Fibroblast of skin of right biceps (primary cell): ENCODE measurements at regions not wholly inside any gene's neighbourhood (a gene's known extent, or its start where the extent isn't known, plus 50 kb on each side); places are given as distances from the start of the nearest gene placed in this dataset.

Experiments
- DNase-seq: peaks from one replicate; pipeline ENCODE4 v3.0.0-alpha.2; 2013

DNA sequence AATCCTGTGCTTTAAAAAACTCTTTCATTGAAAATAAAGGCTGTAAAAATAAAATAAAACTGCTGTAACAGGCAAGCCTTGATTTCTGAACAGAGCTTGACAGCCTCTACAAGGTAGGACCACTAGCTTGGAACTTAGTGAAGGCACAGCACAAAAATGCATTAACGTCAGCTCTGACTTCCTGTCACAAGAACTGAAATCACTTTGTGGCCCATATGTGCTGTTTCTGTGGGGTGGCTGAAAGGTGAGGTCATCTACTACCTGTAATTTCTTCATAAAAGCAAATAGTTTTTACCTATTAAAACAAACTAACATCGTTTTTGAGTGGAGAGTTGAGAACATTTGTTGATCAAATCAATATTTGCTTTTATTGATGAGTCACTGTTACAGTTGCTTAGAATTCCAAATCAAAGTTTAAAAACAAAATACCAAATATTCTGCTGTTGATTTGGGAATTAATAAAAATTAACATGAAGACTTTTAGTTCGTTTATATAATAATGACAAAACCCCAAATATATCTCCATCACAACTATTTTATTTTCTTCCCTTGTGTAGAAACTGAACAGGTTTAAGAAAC, 1034.1 kb downstream of the MCTP2 start:
- DNase-seq = no peak

DNA sequence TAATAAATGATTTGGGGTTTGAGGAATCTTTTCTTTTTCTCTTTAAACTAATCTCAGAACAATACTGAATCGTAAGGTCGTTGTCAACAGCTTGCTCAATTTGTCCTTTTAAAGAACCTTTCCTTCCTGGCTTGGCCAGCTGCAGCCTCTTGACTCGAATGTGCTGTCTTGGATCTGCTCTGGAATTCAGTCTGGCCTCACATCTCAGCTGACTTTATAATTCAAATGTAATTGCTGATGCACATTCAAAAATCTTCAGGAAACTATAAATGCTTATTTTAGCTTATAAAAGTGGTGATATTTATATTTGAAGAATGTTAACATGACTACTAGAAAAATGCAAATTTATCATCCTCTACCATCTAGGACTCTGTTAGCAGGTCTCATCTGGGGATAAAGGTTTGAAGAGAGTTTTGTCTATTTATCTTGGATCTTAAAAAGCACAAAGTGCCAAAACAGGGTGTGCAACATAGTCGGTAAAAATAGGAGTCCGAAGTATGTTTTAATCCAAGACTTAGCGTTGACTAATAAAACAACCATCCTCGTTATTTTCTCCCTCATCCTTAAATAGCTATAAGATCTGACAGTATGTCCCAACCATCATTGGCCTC, 1035.2 kb downstream of the MCTP2 start:
- peak; percentile 77 for DNase-seq

DNA sequence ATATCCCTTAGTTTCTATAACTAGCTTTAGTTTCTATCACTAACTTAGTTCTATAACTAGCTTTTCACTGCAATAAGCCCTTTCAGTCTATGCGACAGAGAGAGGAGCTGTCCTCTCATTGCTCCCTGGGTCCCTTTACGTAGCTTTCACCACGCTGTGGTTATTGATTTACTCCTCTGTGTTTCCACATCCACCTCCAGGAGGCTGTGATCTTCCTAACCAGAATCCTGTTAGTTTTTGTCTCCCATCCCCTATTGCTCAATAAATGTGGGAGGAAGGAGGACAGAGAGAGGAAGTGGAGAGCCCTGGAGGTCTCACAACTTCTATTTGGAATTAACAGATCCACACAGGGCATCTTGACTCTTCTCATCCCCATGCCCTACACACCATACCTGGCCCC, 1036.1 kb downstream of the MCTP2 start:
- DNase-seq = peak; percentile 30

DNA sequence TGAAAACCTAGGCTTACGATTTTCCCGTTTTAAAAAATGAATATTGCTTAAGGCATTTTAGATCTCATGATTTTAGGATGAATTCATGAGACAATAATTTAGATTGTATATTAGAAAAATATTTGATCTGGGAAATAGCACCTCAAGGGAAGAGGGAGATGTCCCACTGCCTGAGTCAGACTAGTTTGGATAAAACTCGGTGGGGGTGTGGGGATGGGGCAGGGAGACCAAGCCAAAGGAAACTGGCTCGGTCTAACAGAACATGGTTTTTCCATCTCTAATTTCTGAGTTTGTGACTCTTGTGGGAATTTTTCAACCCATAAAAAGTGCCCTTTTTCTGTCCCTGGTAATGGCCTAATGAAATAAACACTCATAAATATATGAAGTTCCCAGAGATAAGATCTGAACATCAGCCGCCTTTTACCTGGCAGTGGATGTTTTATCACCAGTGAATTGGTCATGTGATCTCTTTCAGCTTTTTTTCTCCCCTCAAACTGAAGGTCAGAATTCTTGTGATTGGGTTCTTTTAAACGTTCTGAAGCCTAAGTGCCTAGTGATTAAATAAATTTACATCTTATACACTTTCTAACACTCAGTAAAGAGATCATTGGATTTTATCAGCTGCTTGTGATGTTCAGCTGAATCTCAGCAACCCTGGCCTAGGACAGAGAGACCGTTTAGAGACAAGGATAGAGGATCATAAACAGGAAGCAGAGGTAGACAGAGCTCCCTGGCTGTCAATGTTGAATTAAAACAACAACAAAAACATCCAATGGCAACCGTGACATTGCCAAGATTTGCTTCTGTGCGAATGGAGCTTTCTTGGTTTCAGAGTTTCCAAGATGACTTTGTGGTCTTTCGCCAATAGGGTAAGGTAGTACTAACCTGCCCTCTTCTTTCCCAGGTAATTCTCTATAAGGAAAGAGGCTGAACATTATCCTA, 1038.2 kb downstream of the MCTP2 start:
- no peak for DNase-seq

DNA sequence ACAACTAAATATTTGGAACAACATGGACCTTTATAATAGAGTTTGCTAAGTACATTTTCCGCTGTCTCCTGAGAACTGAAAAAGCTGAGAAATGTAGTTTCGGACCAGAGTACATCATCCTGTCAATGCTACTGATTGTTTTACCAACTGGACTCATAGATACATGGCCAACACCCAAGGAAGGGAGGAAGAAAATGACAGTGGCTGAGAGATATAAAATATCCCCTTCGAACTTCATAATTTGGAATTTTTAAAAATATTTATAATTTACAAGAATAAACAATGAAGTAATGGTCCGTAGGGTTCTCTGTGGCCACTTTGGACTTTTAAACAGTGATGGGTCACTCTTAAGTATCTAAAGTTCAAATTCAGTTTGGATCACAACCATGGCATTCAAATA, 1042.7 kb downstream of the MCTP2 start:
- no peak for DNase-seq

DNA sequence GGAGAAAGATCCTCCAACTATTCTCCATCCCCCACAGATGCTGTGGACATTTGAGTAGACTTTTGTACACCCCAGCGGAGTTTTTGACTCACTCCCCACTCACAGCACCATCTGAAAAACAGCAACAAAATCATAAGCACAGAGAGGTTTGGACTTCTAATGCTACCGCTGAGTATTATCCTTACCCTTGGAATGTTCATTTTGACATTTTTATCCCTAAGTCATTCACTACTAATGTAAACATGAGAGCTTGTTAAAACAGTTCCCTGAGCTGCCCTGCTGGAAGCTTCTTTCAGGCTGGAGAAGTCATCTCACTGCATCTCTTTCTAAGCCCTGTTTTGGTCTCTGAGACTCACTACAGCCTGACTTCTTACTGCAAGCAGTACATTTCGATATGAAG, 1045.9 kb downstream of the MCTP2 start:
- peak; percentile 87 for DNase-seq

DNA sequence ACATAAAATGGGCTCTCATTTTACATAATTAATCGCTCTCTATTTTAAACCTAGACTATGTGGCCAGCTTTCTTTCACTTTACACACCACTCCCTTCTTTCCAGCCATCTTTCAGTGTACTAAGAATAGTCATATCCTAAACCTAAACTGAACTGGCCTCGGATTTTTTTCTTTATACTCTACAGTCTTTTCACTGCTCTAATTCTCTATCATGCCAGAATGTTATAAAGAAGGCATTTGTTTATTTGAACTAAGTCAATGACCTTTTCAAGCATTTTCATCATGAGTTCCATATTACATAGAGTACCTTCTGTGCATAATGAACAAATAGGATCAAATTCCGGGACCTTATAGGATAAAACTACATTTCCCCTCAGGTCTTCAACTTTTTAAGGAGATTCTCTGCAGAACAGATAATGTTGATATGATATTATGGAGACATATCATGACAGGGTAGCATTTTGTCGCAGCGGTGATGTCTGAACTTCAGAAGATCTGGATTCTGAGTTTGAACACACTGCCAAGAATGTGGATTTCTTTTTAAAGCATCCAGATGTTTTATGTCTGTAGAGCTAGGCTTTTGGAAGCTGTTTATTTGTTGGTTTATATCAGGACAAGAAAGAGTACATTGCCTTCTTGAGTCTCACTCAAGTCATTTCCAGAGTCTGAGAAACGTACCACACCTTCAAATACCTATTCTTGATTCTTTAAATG, 1047.3 kb downstream of the MCTP2 start:
- DNase-seq = no peak

DNA sequence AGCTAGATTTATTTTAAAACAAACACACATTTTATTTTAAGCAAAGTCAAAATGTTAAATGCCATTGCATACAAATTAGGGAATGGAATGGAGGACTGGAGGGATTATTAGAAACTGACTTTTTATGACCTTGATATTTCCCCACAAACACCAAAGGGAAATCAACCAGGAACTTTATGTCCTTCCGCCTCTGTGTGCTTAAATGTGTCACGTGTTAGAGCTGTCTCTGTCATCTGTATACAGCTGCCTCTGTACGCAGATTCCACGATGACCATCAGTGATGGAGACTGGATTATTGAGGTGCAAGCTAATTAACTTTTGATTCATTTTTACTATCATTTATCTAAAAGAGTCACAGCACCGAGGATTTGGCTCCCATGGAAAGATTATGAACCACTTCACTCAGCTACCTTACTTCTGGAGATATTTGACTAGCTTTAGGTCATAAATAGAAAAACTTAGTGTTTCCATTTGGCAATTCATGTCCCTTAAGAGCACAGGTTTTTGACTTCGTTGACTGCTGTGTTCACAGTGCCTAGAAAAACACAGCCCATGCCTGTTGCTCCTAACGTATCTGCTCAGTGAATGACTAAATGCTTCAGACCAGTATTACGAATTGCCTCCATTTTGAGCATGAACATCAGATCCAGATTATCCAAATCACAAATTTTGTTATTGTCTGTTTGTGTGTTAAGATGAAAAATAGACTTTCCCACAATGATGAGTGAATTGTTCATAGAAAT, 1048.1 kb downstream of the MCTP2 start:
- no peak for DNase-seq

DNA sequence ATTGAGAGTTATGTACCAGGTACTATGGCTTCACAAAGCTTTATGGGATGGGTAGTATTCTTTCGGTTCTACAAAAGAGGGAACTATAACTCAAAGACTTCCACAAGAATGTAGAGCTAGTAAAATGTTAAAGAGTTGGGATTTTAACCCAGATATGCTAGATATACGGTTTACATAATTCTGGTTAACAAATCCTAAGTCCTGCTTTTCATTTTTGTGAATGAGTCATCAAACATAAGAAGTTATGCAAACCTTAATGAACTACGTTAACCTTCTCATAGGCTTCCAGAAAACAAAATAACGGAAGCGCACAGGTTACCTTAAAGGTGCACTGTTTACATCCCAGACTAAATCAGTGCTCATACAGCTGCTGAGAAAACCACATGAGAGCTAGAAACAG, 1049.3 kb downstream of the MCTP2 start:
- DNase-seq = no peak

DNA sequence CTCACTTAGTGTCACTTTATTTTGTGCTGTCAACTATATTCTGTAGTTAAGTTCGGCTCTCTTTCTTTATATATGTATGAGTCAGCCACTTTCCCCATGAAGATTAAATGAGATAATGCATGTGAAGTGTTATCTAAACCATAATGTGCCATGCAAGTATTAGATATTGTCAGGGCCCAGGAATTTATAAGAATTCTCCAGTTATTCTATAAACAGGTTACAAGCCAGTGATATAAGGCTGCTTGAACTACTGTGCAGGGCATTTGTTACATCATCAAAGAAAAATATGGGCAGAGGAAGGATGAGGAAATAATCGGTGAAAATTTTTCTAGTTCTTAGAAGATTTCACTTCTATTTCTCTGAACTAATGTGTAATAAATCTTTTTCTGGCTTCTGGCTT, 1049.0 kb upstream of the NR2F2 start:
- no peak for DNase-seq

DNA sequence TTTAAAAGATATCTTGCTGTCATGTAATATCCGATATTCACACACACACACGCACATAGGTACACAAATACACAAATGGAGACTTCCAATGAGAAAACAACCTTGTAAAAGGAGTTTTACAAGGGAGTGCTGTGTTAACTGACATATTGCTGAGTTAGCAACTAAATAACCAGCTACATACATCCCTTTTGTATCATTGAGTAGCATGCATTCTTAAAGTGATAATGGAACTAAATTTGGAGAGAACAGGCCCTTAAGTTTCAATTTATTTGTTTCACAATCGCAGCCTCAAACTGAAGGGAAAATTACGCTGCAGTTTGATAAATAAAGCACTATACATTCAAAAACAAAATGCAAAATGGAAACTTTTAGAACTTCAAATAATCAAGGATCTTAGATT, 1046.0 kb upstream of the NR2F2 start:
- no peak for DNase-seq

DNA sequence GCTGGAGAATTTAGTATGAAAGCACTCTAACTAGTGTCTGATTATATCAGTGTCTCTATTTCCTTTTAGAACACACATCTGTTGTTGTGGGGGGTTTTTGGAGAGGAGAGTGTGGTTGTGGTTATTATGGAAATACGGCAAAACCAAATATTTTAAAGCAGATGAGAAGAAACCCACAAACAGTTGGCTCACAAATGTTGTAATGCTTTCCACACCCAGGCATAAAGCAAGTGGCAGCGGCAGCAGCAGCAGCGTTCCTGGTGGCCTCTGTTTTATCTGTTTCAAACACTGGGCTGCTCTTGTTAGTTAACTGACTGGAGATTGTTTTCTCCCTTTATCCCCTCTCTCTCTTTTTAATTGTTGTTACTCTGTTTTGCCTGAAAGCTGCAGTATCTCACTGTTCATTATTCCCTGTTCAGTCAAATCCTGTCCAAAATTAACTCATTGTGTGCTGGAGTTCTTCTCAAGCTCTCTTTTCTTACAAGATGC, 1045.5 kb upstream of the NR2F2 start:
- peak; percentile 59 for DNase-seq

DNA sequence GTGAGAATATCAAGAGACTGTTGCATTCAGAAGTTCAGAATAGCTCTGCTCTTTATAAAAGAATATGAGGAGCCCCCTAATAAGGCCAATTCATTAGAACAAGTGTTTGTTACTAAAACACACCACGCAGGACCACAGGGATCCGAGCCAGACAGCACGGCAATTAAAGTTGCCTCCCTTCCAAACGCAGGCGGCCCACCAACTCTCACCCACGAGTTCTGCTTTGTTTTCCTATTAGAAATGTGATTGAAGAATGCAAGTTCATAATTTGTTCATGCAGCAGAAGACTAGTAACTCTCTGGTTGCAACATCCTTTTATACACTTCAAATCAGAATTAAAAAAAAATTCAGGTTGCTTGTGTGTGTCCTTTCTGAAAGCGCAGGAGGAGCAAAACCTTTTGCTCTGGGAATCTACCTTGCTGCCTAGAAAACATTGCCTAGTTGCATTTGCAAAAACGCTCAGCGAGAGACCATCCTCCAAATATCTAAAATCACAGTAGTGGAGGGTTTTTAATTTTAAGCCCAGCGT, 1044.1 kb upstream of the NR2F2 start:
- no peak for DNase-seq

DNA sequence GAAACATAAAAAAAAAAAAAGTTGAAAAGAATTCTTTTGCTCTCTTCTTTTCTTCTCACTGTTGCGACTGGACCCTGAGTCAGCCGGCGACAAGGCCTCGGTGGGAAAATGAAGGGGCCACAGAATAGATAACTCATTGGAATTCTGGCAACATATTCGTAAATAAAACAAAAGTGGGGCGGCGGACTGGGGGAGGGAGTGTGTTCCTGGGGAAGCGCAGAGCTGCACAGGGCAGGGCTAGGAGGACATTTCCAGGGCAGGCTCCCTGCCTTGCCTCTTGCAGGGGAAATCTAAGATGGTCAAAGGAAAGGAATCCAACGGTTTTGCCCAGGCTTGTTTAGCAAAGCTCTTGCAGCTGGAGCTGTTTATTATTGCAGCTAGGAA, 1042.8 kb upstream of the NR2F2 start:
- no peak for DNase-seq

DNA sequence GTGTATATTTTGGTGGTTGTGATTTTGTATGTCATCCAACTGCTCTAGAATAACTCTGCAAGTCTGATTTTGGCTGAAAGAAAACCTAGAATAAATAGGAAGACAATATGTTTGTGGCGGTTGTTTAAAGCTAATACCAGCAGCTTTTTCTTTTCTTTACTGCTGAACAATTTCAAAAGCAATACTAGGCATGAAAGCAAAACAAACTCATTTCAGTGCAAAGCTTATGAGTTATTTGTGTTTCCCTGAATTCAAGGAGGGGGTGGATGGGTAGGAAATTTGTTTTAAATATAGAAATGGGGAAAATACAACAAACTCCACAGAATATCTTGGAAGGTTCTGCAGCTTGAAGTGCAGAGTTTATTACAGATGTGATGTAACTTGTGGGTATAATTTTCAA, 1041.9 kb upstream of the NR2F2 start:
- no peak for DNase-seq

DNA sequence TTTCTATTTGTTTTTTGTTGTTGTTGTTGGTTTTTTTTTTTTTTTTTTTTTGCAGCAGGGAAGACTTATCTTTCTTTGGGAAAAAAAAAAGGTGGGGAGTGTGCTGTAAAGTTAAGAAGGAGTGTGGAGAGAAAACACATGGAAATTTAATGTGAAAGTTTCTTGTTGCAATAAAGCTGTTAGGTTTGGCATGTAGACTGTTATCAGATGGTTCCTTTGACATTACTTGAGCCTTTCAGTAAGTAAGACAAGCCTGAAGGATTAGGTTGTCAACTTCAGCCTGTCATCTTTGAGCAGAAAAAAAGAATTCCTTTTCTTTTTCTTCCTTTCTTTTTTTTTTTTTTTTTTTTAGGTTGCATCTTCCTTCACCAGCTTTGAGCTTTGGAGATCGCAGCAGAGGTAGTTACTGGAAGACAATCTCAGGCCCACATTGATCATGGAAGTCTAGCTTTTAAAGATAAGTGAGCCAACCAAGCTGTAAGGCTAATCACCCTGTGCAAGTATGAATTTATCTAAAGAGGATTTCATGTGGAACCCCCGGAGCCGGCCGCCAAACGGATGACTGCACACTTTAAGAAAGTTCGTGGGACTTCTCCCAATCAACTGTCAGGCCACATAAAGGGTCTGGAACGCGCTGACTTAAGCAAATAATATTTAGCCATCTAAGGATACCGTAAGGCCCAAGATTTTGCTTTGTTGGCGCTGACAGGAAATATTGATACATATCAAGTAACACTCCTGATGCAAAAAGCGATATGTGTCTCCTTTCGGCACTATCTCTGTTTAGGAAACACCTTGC, 1040.1 kb upstream of the NR2F2 start:
- no peak for DNase-seq

DNA sequence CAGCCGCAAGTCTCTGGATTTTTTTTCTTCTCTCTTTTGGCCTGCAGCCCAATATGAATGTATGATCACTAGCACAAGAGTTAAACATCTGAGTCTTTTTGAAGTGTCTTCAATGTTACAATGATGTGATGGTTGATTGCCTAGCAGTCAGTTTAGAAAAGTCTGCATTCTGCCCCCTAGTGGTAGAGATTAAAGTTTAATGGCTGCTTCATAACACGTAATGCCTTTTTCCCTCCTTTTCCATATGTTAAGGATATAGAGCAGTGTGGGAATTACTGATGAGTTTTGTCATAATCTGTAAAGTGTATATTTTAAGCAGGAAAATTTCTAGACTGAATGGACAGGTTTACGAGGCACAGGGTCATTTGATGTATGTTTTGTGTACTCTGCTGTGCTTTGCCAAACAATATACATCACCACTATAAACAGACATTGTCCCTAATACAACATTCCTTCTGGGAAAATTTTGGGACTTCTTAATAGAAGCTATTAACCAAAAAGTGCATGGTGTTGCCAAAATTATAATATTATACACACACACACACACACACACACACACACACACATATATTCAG, 1038.5 kb upstream of the NR2F2 start:
- DNase-seq = peak; percentile 54

DNA sequence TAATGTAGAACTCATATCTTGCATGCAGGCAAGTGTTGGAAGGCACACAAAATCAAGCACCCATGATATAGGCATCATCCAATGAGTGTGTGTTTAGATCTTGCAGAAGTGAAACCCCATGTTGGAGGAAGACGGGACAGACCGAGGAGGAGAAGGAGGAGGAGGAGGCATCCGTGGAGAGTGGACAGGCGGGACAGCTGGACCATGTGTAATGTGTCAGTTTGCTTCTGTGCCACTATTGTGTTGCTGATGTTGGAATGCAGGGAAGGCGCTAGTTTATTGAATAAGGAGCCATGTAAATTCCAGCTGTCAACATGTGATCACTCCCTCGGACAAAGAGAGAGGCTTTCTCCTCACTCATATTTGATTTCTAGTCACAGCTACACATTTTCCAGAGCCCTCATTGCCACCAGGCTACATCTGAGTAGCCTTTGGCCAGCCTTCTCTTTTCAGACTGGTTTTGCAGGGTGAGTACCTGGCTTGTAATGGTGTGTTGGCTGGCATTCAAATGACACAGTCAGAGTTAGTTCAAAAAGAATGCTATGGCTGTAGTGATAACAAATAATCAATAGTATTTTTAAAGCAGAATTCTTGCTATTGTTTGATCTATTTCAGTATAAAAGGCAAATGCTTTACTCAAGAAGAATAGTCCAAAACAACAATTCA, 1037.6 kb upstream of the NR2F2 start:
- no peak for DNase-seq

DNA sequence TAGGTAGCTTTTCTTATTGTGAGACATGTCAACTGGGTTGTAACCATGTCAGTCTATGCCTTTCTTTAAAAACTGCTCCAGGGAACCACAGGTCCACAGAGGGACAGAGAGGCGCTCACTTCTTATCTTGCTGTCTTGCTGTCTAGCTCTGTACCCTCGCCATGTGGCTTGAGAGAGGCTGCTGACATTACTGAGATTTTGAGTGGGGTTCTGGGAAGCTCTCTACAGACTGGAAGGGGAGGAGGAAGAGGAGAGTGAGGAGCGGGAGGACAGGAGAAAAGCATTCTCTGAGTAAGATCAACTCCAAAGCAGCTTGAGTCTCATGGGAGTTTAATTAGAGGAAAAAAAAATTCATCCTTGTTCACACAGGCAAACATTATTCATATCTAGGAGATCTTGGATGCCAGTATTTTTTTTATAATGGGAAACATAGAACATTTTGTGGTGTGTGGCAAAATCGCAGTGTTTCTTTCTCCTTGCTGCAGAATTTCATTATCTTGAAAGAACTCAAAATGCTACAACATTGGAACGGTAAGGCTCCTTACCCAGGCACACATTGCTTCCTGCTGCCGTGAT, 1037.0 kb upstream of the NR2F2 start:
- no peak for DNase-seq

DNA sequence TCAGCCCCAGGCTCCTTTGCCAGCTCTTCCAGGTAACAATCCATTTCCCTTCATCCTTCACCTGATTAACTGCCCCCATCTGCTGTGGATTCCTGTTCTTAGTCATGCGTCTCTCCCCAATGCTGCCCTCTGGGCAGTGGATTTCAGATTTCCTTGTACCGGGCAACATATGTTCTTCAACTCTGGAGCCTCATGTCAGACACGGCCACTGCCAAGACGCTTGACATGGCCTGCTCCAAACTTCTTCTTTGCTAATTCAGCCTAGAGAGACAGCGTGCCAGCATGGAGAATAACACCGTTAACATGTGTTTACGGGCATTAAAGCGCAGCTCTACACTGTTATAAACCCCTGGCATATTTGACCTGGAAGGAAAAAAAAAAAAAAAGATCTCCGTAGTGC, 1035.1 kb upstream of the NR2F2 start:
- no peak for DNase-seq
